IMR-90 (cell line): ENCODE measurements at regions not wholly inside any gene's neighbourhood (a gene's known extent, or its start where the extent isn't known, plus 50 kb on each side); places are given as distances from the start of the nearest gene placed in this dataset.

Source experiments
- ATAC-seq: fragments of 200-7000 bp; cut with Tn5 transposase; 2 replicates; pipeline ENCODE4 v1.9.1; 2020; ENCODE audit warnings: low read depth, mild to moderate bottlenecking, moderate library complexity
- BruUV-seq: library from RNA; stranded (reverse); fragments of 400-500 nt; replicated peaks from 2 replicates; lab custom pipeline; 2021; lab: Mats Ljungman, UMichigan
- CTCF ChIA-PET: fragments of 300-600 bp; formaldehyde crosslinking; extraction: SDS; loops from one replicate; lab custom pipeline; 2021; ENCODE audit warnings: antibody characterized with exemption; lab: Yijun Ruan, JAX
- POLR2A ChIA-PET: fragments of 300-600 bp; sonication (Branson Sonifier 250); formaldehyde crosslinking; loops from one replicate; lab custom pipeline; 2022; ENCODE audit warnings: antibody characterized with exemption; ENCODE audit not compliant: unreplicated experiment; lab: Charles Lee
- DNase-seq: peaks from one replicate; pipeline ENCODE4 v3.0.0; 2013
- H2AFZ ChIP-seq: replicated peaks from 2 replicates; pipeline ENCODE3; 2013; ENCODE audit warnings: low read length, mild to moderate bottlenecking; ENCODE audit not compliant: poor library complexity
- H2AK5ac ChIP-seq: 2 replicates; pipeline ENCODE4 v1.6.1; 2013; ENCODE audit warnings: low read depth, low read length, inconsistent platforms
- H2AK9ac ChIP-seq: replicated peaks from 2 replicates; pipeline ENCODE3; 2013; ENCODE audit warnings: mild to moderate bottlenecking, low read depth, low read length, moderate library complexity; ENCODE audit not compliant: poor library complexity
- H2BK120ac ChIP-seq: 2 replicates; pipeline ENCODE4 v1.6.1; 2013; ENCODE audit warnings: low read depth, low read length, inconsistent platforms
- H2BK15ac ChIP-seq: 3 replicates; pipeline ENCODE4 v1.6.1; 2013; ENCODE audit warnings: low read depth, low read length, inconsistent platforms
- H2BK20ac ChIP-seq: 2 replicates; pipeline ENCODE4 v1.6.1; 2013; ENCODE audit warnings: low read depth, mild to moderate bottlenecking, inconsistent platforms, low read length, moderate library complexity
- H2BK5ac ChIP-seq: 2 replicates; pipeline ENCODE4 v1.6.1; 2013; ENCODE audit warnings: mild to moderate bottlenecking, low read depth, low read length, inconsistent platforms; ENCODE audit not compliant: poor library complexity, severe bottlenecking
- H3K14ac ChIP-seq: replicated peaks from 2 replicates; pipeline ENCODE4 v1.6.1; 2013; ENCODE audit warnings: low read depth, low read length, inconsistent platforms
- H3K18ac ChIP-seq: 2 replicates; pipeline ENCODE4 v1.6.1; 2013; ENCODE audit warnings: low read depth, low read length, control low read depth
- H3K23ac ChIP-seq: 2 replicates; pipeline ENCODE4 v1.6.1; 2013; ENCODE audit warnings: low read depth, low read length, inconsistent platforms
- H3K27ac ChIP-seq: 2 replicates; pipeline ENCODE4 v1.5.1; 2013; ENCODE audit warnings: mild to moderate bottlenecking, control low read depth, low read length; ENCODE audit not compliant: insufficient read depth
- H3K27me3 ChIP-seq: 2 replicates; pipeline ENCODE4 v1.6.1; 2013; ENCODE audit warnings: low read length; ENCODE audit not compliant: control insufficient read depth, insufficient read depth
- H3K36me3 ChIP-seq: 2 replicates; pipeline ENCODE4 v1.6.1; 2013; ENCODE audit warnings: low read length, mixed read lengths; ENCODE audit not compliant: control insufficient read depth, insufficient read depth
- H3K4ac ChIP-seq: 2 replicates; pipeline ENCODE4 v1.6.1; 2013; ENCODE audit warnings: low read depth, low read length, inconsistent platforms
- H3K4me1 ChIP-seq: 2 replicates; pipeline ENCODE4 v1.6.1; 2013; ENCODE audit warnings: low read length, mixed read lengths; ENCODE audit not compliant: control insufficient read depth, insufficient read depth
- H3K4me2 ChIP-seq: 2 replicates; pipeline ENCODE4 v1.6.1; 2013; ENCODE audit warnings: low read depth, mild to moderate bottlenecking, control low read depth, low read length, moderate library complexity
- H3K4me3 ChIP-seq: 2 replicates; pipeline ENCODE4 v1.5.1; 2013; ENCODE audit warnings: low read depth, mild to moderate bottlenecking, control low read depth, low read length, moderate library complexity; ENCODE audit not compliant: insufficient read depth
- H3K56ac ChIP-seq: 2 replicates; pipeline ENCODE4 v1.6.1; 2013; ENCODE audit warnings: low read length, inconsistent platforms; ENCODE audit not compliant: insufficient read depth; ENCODE audit errors: extremely low read depth
- H3K79me1 ChIP-seq, 2 experiments: 2 replicates each; pipeline ENCODE4 v1.6.1; 2013; ENCODE audit warnings: low read length in 2 of 2, inconsistent platforms in 1 of 2, low read depth in 1 of 2
- H3K9ac ChIP-seq: 2 replicates; pipeline ENCODE4 v1.6.1; 2013; ENCODE audit warnings: low read depth, low read length, control low read depth
- H3K9me1 ChIP-seq: 2 replicates; pipeline ENCODE4 v1.6.1; 2013; ENCODE audit warnings: low read length, inconsistent platforms; ENCODE audit not compliant: insufficient read depth
- H3K9me3 ChIP-seq: 2 replicates; pipeline ENCODE4 v1.6.1; 2013; ENCODE audit warnings: low read length; ENCODE audit not compliant: control insufficient read depth, insufficient read depth
- H4K20me1 ChIP-seq: 2 replicates; pipeline ENCODE4 v1.6.1; 2013; ENCODE audit warnings: low read length, inconsistent platforms; ENCODE audit not compliant: insufficient read depth
- H4K5ac ChIP-seq: 2 replicates; pipeline ENCODE4 v1.6.1; 2013; ENCODE audit warnings: mild to moderate bottlenecking, low read depth, low read length, control low read depth
- H4K8ac ChIP-seq, 2 experiments: 2 replicates each; pipeline ENCODE4 v1.6.1; 2013; ENCODE audit warnings: low read depth in 2 of 2, low read length in 2 of 2, control low read depth in 1 of 2, inconsistent platforms in 1 of 2
- H4K91ac ChIP-seq: 2 replicates; pipeline ENCODE4 v1.6.1; 2013; ENCODE audit warnings: low read depth, low read length, inconsistent platforms; ENCODE audit not compliant: insufficient read depth
- BHLHE40 ChIP-seq: fragments of 150-350 bp; IDR thresholded peaks from 2 replicates; pipeline ENCODE4 v1.6.1; 2016; ENCODE audit warnings: mild to moderate bottlenecking, low read depth, low read length
- CEBPB ChIP-seq: IDR thresholded peaks from 2 replicates; pipeline ENCODE4 v1.6.1; 2012; ENCODE audit warnings: low read depth, low read length, improper control_type of control experiment
- CHD1 ChIP-seq: IDR thresholded peaks from 2 replicates; pipeline ENCODE4 v1.6.1; 2012; ENCODE audit warnings: low read depth, low read length, improper control_type of control experiment
- ELK1 ChIP-seq: fragments of 150-350 bp; IDR thresholded peaks from 2 replicates; pipeline ENCODE4 v1.6.1; 2016; ENCODE audit warnings: low read depth, mild to moderate bottlenecking, low read length, moderate library complexity, borderline replicate concordance
- FOS ChIP-seq: fragments of 150-350 bp; IDR thresholded peaks from 2 replicates; pipeline ENCODE4 v1.6.1; 2016; ENCODE audit warnings: low read depth, low read length
- MAZ ChIP-seq: IDR thresholded peaks from 2 replicates; pipeline ENCODE4 v1.6.1; 2012; ENCODE audit warnings: low read depth, mild to moderate bottlenecking, low read length, improper control_type of control experiment, moderate library complexity, borderline replicate concordance
- MXI1 ChIP-seq: IDR thresholded peaks from 2 replicates; pipeline ENCODE4 v1.6.1; 2012; ENCODE audit warnings: low read depth, mild to moderate bottlenecking, low read length, moderate library complexity, borderline replicate concordance
- NFE2L2 ChIP-seq: fragments of 150-350 bp; IDR thresholded peaks from 2 replicates; pipeline ENCODE4 v1.6.1; 2016; ENCODE audit warnings: low read depth, mild to moderate bottlenecking, low read length
- RCOR1 ChIP-seq: IDR thresholded peaks from 2 replicates; pipeline ENCODE4 v1.6.1; 2012; ENCODE audit warnings: mild to moderate bottlenecking, low read length, improper control_type of control experiment; ENCODE audit not compliant: insufficient replicate concordance
- RFX5 ChIP-seq: IDR thresholded peaks from 2 replicates; pipeline ENCODE4 v1.8.0; 2012; ENCODE audit warnings: low read depth, mild to moderate bottlenecking, low read length, moderate library complexity
- WGBS, 2 experiments: methylation state at CpG; one replicate each; pipeline versions ENCODE4 v1.1.5 to v1.1.7; 2013; ENCODE audit warnings: missing lambda C conversion rate in 2 of 2; ENCODE audit not compliant: insufficient read length in 1 of 2; ENCODE audit errors: extremely low coverage in 2 of 2; 5-methylcytosine and 5-hydroxymethylcytosine counted together
- dilution Hi-C: fragments of 300-500 bp; cut with HindIII; formaldehyde crosslinking; loops from one replicate; pipeline ENCODE4 v1.14.3; 2018; ENCODE audit warnings: low sequenced_read_pairs; ENCODE audit not compliant: unreplicated experiment
- in situ Hi-C: fragments of 300-500 bp; cut with MboI; formaldehyde crosslinking; loops from 3 replicates; pipeline ENCODE4 v1.14.3; 2019; ENCODE audit warnings: low sequenced_read_pairs, inconsistent platforms, mixed read lengths
- intact Hi-C: fragments of 100-400 bp; cut with micrococcal nuclease; formaldehyde crosslinking; loops from 2 replicates; pipeline ENCODE4 v1.10.0; 2022

GRCh38 chr3:64856977-64857516 is 169.2 kb upstream of the ADAMTS9 start (continued):
- TF ChIP-seq MXI1 (no peak), MAZ (no peak), NFE2L2 (no peak), FOS (no peak)

GRCh38 chr3:64856106-64856505 is 168.3 kb upstream of the ADAMTS9 start:
- Histone ChIP-seq H3K23ac (no peak overlapping the region), H2BK120ac (no peak overlapping the region), H3K27me3 (no peaks in the 10 kb centered on the region), H3K36me3 (no peaks in the 10 kb centered on the region), H3K4me1 (peaks cover 2% of the 10 kb centered on the region; the same call in 1 of the 2 replicates), H3K79me1 (no peaks in the 10 kb centered on the region), H3K4me2 (no peak overlapping the region), H3K27ac (no peak overlapping the region), H2AK9ac (no peak overlapping the region), H2AK5ac (no peak overlapping the region), H2BK5ac (no peak overlapping the region), H3K4ac (no peak overlapping the region), H3K56ac (no peak overlapping the region; the same call in 1 of the 2 replicates), H4K5ac (no peak overlapping the region), H2BK15ac (no peak overlapping the region), H4K8ac (no peak overlapping the region), H4K20me1 (no peaks in the 10 kb centered on the region), H2BK20ac (no peak overlapping the region), H3K9ac (no peak overlapping the region), H3K9me3 (no peaks in the 10 kb centered on the region), H4K91ac (no peak overlapping the region), H2AFZ (no peak overlapping the region), H3K9me1 (no peaks in the 10 kb centered on the region), H3K4me3 (no peak overlapping the region), H3K14ac (no peak overlapping the region), H3K18ac (no peak overlapping the region)
- TF ChIP-seq NFE2L2 = no peak
- no peak for TF ChIP-seq FOS
- TF ChIP-seq ELK1 = no peak
- TF ChIP-seq RCOR1 = no peak
- no peak for TF ChIP-seq CHD1
- TF ChIP-seq CEBPB = no peak
- no peak for TF ChIP-seq RFX5
- no peak for TF ChIP-seq BHLHE40
- DNase-seq (no peak), ATAC-seq (no peak)
- ChIA-PET POLR2A (no interaction called here), CTCF (no interaction called here)
- dilution Hi-C loops = no loop called here
- no TSS peak for BruUV-seq
- WGBS, 2 experiments = no CpG with 5 or more reads among the region's 1 CpG
- intact Hi-C loops = no loop called here
- in situ Hi-C loops = no loop called here
